HG03558 (cell line): ENCODE measurements at regions not wholly inside any gene's neighbourhood (a gene's known extent, or its start where the extent isn't known, plus 50 kb on each side); places are given as distances from the start of the nearest gene placed in this dataset.

Experiments
- ATAC-seq: cut with Tn5 transposase; IDR thresholded peaks from one replicate; pipeline ENCODE4 v1.9.1; 2021; ENCODE audit warnings: moderate number of reproducible peaks; ENCODE audit not compliant: unreplicated experiment; ENCODE audit errors: extremely low read depth

DNA sequence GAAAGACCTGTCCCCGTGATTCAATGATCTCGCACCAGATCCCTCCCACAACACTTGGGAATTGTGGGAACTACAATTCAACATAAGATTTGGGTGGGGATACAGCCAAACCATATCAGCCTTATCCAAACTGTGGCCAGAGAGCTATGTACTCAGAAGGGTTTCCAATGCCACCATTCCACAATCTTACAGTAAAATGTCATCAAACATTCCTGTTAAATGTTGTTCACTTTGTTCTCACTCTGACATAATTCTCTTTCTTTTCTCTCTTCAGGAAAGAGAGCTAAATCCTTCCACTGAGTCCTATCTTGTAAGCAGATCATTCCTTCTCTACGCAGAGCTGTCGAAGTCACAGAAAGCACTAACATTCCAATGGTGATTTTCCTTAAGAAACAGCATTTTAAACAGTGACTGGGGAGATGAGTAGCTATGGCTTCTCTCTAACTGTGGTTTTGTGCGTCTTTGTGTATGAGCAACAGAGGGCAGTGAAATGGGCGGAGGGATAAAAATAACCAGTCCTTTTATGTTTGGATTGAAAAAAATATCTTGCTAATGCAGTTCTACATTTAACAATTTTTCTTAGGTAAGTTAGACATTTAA lies 684.7 kb downstream of the EPHA4 start:
- ATAC-seq = no peak

DNA sequence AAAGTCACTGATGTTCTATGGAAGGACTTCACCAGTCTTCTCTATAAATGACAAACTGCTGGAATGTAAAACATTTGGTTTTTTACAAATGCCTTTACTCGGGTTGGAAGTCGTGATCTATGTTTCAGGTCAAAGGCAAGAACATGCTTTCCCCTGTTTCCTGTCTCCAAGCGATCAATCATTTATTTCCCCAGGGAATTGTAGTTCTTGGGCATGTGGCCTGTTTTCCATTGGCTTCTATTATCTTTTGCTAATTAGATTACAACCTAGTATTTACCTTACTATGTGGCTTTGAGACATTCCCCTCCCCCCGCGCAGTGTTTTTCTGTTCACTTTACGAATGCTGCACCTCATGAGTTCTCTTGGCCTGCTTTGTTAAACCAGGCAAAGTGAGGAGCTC lies 684.2 kb downstream of the EPHA4 start:
- ATAC-seq = no peak

DNA sequence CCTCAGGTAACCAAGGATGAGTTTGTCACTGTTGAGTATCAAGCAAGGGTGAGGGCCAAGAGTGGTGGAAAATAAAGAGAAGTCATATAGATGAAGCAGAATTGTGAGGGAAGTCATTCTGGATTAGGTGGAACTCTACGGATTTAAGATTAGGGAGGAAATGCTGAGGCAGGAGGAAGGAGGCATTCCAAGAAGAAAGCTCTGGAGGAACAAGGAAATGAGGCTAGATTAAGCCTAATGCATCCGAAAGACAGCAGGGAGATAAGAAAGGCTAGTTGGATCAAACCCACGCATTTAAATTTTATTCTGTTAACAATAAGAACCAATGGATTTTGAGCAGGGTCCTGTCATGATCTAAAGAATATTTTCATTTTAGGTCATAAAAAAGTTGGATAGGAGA lies 681.2 kb downstream of the EPHA4 start:
- no peak for ATAC-seq

DNA sequence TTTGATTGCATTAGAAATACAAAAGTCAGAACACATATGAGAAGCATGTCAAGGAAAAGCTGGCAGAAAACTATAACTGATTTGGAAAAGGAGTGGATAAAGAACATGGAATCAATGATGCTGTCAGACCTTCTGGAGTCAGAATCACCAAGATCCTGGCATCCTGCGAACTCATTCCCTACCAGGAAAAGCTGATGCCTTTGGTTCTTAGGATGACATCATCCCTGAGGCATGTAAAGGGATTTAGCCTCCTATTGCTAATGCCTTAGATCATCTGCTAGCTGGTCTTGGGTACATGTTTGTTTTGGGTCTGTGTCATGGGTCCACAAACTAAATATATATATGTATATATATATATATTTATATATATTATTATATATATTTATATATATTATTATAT lies 680.7 kb downstream of the EPHA4 start:
- ATAC-seq = no peak

DNA sequence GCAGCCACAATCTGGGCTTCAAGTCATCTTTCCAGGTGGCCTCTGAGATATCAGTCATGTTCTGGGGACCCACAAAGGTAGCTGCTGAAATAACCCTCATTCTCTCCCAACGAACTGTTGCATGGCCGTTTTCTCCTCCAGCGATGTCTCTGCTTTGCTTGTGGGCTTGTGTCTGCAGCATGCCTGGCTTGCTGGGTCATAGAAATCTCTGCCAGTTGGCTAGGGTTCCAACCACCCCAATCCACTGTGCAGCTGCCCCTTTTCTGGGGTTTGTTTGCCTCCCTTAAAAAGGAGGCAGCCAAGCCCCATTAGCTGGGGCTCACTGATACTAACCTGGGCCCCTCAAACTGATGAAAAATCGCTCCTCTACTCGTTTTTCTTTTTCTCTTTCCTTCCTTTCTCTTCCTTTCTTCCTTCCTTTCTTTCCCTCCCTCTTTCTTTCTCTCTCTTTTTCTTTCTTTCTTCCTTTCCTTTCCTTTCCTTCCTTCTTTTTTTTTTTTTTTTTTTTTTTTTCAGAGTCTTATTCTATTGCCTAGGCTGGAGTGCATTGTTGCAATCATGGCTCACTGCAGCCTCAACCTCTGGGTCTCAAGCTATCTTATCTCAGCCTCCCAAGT lies 680.0 kb downstream of the EPHA4 start:
- no peak for ATAC-seq

DNA sequence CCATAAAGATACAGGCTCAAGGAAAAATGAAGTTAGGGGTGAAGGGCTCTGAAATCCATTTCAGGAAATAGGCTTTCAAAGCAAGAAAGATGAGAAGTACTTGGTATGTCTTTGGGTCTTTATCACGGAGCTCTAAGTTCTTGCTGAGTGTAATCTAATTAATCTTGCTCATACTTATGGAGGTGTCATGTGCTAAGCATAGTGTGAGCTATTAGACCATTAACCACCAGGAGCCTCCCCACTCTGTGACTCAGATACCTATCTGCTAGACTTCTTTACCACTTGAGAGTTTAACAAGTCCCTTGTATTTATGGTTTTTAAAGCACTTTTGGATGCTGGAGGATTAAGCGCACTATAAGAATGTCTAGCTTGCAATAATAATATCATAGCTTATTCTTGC lies 678.7 kb downstream of the EPHA4 start:
- ATAC-seq = no peak

DNA sequence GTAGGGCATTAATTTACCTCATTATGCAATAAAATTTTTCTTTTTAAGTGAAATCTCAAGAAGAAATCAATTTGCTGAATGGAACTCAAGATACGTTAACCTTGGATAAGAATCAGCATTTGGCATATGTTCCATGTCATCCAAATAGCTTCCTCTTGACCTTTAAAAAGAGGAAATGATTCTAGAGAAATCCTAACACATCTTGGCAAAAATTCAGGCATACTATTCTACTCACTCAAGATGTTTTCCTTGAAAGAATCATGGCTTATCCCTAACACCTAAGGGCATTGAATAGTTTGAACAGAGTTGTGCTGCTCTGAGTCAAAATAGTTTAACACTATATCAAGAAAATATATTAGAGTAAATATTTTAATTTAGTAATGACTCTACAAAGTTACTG lies 678.0 kb downstream of the EPHA4 start:
- no peak for ATAC-seq

DNA sequence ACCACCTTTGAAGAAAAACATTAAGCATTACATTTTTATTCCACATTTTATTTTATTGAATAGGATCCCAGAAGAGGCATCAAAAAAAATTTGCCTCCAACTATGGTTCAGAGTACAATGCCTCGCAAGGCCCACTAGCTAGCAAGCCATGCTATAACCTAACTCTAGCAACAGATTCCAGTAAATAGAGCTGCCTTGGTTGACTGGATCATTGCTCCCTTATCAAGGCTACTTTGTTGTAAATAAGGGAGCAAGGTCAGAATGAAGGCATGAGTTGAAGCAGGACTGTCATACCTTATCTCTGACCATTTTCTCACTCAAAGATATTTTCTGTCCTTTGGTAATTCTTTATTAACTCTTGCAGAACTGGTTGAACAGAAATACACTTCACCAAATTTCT lies 672.6 kb downstream of the EPHA4 start:
- ATAC-seq = no peak

DNA sequence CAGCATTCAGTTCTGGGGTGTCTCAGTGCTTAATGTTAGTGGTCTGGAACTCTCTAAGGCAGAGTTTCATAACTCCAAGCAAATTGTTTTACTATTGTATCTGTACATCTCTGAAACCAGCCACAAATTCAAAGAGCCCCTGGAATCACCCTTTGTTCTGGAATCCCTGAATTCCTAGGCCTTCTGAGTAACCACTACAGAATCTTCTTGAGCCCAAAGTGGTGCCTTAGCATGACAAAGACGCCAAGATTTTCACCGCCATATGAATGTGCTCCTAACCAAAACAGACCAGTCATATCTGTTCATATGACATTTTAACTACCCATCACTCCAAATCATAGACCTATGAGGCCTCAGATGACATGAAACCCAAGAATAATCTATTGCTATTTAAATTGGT lies 668.1 kb downstream of the EPHA4 start:
- no peak for ATAC-seq

DNA sequence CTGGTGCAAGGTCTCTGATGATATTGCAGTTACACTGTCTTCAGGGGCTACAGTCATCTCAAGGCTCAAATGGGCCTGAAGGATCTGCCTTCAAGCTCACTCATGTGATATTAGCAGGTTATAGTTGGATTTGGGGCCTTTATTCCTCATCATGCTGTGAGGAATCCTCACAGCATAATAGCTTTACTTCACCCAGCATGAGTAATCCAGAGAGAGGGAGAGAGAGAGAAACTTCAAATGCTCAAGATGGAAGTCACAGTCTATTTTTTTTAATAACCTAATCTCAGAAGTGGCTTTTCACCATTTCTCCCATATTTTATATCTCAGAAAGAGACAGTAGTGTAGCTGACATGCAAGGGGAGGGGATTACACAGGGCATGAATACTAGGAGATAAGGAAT lies 658.7 kb downstream of the EPHA4 start:
- no peak for ATAC-seq

DNA sequence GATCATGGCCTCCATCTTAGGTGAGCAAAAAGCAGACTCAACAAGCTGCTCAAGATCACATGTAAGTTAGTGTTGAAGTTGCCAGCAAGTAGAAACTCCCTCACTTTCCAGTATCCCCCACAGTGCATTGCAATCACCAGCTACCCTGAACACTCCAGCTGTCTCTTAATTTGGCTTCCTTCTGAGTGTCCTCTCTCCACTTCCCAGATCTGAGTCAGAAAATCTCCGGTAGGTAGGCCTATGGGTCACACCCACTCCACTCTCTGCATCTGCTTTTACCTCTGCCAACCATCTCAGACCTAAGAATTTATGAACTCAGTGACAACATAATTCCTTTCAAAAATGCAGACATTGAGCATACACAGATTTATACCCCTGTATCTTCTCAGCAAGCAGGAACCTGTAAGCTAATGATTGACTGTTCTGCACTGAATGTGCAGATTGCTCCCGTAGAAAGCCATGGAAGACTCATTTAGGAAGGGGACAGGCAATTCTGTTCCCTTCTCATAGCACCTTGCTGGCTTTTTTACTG lies 656.9 kb downstream of the EPHA4 start:
- no peak for ATAC-seq

DNA sequence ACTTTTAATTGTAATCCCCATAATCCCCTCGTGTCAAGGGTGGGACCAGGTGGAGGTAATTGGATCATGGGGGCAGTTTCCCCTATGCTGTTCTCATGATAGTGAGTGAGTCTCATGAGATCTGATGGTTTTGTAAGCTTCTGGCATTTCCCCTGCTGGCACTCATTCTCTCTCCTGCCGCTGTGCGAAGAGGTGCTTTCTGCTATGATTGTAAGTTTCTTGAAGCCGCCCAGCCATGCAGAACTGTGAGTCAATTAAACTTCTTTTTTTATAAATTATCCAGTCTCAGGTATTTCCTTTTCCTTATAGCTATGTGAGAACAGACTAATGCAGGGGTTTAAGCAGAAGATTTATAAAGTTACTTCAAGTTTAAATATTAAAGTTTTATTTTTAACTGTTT lies 655.2 kb downstream of the EPHA4 start:
- ATAC-seq = no peak

DNA sequence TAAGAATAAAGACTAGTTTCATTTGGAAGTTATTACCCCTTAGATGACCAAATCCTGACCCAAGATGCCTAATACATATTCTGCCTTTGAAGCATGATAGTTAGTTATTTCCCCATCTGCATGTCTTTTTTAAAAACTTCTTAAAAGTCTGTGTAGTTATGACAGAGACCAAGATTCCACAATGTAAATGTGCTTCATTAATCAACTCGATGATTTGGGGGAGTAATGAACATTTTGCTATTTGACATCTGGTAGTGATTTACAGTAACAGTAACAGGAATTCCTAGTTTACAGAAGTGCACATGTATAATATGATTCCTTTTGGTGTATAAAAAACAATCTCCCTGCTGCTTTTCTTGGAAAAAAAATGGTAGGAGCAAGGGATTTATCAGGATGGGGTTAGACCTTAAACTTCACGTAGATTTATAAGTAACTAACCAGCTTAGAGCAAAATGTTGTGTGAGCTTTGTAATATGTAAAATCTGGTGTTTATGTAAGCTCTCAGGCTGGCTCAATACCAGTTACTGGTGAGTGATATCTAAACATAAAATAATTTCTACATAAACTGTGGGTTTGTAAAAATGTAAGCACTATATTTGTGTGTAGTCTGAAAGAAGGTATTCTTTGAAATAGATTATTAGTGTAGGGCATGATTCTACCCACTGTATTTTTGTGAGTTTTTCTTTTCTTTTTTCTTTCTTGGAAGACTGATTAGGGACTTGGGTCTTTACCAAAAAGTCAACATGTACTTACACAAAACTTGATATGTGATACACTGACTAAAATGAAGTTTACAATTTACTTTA lies 641.6 kb downstream of the EPHA4 start:
- ATAC-seq = no peak

DNA sequence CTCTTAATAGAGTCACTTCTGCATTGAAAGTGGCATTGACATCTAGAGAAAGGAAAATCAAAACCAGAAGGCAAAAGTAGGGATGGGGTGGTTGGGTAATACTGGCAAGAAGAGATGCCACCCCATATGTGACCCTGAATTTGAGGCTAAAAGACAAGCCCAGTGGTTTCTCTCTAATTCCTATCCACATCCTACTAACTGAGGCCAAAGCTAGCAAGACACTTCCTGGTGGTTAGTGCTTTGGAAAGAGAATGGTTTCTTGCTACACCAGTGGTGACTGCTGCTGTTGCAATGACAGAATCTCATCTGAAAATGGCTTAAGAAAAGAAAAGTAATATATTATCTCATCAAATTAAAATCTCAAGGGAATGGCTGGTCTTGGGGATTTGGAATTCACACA lies 640.6 kb downstream of the EPHA4 start:
- no peak for ATAC-seq

DNA sequence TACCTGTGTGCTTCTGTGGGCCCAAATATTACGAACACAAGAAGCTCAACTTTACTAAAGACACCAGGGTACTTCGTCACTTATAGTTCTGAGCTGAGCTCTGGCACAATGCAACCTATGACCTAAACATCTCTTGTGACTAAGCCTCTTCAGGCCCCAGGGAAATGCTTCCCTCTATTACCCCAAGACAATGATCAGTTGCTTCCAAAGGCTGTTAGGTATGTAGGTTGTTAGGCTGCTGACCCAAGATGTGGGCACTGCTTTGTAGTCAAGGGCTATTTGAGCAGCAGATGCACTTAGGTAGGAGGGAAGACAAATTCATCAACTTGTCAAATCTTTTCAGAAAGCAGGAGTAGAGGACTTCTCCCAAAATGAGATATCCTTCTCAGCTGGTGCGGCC lies 640.1 kb downstream of the EPHA4 start:
- no peak for ATAC-seq

DNA sequence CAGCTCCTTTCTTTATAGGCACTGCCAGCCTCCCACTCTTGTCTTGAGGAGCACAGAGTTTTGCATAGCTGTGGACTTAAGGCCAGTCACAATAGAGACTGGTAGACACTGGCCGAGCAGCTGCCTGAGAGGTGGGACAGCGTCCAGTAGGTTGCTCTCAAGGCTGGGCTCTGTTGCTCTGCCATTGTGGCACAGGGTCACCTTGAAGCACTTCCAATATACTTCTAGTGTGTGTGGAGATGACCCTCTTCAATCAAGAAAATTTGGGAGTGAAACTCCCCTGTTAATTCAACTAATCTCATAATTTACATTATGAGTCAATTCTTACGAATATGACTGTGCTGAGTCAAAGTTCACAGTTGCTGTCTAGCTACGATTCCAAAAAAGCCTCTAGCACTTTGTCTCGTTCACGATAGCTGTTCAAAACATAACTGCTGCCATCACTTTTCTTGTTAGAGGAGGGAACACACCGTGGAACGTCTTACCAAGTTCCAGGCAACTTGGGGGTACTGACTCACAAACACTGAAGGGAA lies 636.2 kb downstream of the EPHA4 start:
- peak; percentile 88 for ATAC-seq

DNA sequence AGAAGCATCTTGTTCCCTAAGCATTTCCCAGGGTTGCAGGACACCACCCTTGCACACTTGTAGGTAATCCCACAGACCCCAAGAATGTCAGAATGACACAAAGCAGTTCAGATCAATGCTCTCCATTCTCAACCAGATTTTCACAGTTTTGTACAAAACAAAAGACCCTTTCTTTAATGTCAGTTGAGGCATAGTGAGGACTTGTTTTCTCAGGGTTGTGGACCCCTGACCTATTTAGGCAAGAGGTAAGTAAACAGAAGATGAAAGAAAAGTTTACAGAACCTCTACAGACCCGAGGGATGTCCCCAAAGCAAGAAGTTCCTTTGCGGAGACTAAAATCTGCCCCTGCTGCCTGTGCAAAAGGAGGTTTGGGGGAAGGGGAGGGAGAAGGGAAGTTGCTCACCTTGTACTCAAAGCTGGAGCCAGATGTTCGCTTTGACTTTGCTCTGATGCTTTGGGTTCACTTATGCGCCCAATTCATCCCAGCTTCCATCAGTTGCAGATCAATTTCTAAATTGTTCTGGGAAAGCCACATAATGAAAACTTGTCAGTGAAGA lies 635.4 kb downstream of the EPHA4 start:
- ATAC-seq = no peak

DNA sequence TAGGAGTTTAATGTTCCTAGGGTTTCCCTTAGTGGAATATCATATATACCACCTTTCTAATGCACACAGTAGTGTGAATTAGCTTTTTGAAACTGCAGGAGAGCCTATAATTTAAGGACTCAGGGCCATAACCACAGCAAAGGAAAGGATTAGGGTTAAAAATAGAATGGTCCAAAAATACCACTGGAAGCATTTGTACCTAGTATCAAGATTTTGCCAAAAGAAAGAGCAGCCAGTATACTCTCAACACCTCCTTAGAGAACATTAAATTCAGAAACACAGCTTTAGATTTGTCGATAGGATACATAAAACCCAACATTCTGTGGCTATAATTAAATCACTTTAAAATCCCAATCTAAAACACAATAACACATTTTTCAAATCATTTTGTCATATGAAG lies 634.9 kb downstream of the EPHA4 start:
- ATAC-seq = no peak

DNA sequence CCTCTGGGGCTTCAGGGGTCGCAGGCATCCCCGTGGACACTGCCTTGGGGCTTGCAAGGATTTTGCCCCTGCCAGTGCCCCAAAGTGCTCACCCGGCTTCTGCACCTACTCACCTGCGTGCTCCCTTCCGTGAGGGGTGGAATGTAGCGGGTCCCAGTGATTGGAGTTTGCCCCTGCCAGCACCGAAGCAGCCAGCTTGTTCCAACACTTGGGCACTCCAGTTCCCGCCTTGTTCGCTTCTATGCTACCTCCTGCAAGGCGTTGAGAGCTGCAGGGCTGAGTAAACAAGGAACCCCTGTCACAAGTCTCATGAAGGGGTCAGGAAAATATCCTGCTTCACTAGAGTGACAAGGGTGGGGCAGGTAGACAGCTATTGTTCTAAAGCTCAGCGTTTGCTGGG lies 631.5 kb downstream of the EPHA4 start:
- no peak for ATAC-seq

DNA sequence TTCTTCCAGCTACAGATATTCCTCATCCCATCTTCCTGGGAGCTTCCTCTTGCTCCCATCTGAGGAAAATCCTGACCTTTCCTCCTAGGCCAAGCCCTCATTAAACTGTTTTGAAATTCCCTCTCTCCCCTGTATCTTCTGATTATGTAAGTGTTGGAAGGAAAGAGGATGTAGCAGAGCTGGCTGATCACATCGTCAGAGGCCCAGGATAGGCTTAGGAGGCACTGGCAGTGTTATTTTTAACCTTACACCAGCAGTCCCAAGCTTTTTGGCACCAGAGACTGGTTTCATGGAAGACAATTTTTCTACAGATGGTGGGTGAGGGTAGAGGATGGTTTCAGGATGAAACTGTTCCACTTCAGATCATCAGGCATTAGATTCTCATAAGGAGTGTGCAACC lies 630.4 kb downstream of the EPHA4 start:
- ATAC-seq = no peak

DNA sequence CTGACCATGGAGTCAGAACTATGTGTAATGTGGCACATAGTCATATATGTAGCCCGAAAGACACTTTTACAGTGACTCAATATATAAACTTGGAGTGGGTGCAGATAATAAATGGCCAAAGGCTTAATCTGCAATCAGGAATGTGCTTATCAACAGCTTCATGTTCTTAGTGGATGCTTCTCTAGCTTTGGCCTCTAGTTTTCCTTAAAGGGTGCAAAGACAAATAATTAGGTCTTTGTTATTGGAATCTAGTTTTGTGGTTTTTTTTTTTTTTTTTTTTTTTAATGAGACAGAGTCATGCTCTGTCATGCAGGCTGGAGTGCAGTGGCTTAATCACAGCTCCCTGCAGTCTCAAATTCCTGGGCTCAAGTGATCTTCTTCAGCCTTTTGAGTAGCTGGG lies 625.6 kb downstream of the EPHA4 start:
- no peak for ATAC-seq
